Left ventricle myocardium inferior (tissue), 1 donor: ENCODE measurements at regions not wholly inside any gene's neighbourhood (a gene's known extent, or its start where the extent isn't known, plus 50 kb on each side); places are given as distances from the start of the nearest gene placed in this dataset.

Source experiments
- DNase-seq: peaks from one replicate; pipeline ENCODE4 v3.0.0-alpha.2; 2020
- H3K27ac ChIP-seq: fragments of 200-600 bp; replicated peaks from 2 replicates; pipeline ENCODE4 v1.8.0; 2021
- H3K27me3 ChIP-seq: fragments of 200-600 bp; 2 replicates; pipeline ENCODE4 v1.8.0; 2021; ENCODE audit warnings: low read depth
- H3K36me3 ChIP-seq: fragments of 200-600 bp; 2 replicates; pipeline ENCODE4 v1.8.0; 2021
- H3K4me1 ChIP-seq: fragments of 200-600 bp; 2 replicates; pipeline ENCODE4 v1.8.0; 2021
- H3K4me3 ChIP-seq: fragments of 200-600 bp; 2 replicates; pipeline ENCODE4 v1.8.0; 2021; ENCODE audit warnings: mild to moderate bottlenecking, moderate library complexity
- H3K9me3 ChIP-seq: fragments of 200-600 bp; replicated peaks from 2 replicates; pipeline ENCODE4 v1.8.0; 2021
- CTCF ChIP-seq: fragments of 200-600 bp; IDR thresholded peaks from 2 replicates; pipeline ENCODE4 v1.8.0; 2021; ENCODE audit warnings: antibody characterized with exemption, mild to moderate bottlenecking, borderline replicate concordance
- intact Hi-C: fragments of 100-400 bp; cut with micrococcal nuclease; formaldehyde crosslinking; loops from one replicate; pipeline ENCODE4 v1.11.0; 2022
- donor health status: DM: no; HTN: yes; CAD: no; lungs with severe emphysema.

GRCh38 chr11:26043665-26044064, 288.3 kb upstream of the ANO3 start:
- H3K27ac ChIP-seq = no peak overlapping the region
- no peak for TF ChIP-seq CTCF
- intact Hi-C loops = no loop called here

GRCh38 chr11:26044389-26044788, 287.5 kb upstream of the ANO3 start:
- Histone ChIP-seq H3K9me3 (no peaks in the 10 kb centered on the region), H3K36me3 (no peaks in the 10 kb centered on the region), H3K27me3 (no peaks in the 10 kb centered on the region), H3K4me1 (peaks cover 20% of the 10 kb centered on the region), H3K4me3 (no peak overlapping the region), H3K27ac (no peak overlapping the region)
- no peak for TF ChIP-seq CTCF
- intact Hi-C loops = no loop called here
- no peak for DNase-seq

More at GRCh38 chr11:26043665-26044064, 288.3 kb upstream of the ANO3 start:
- Histone ChIP-seq H3K36me3 (no peaks in the 10 kb centered on the region), H3K27me3 (no peaks in the 10 kb centered on the region), H3K9me3 (no peaks in the 10 kb centered on the region), H3K4me3 (no peak overlapping the region), H3K4me1 (peaks cover 13% of the 10 kb centered on the region)
- DNase-seq = no peak

- no peak for DNase-seq
- peak overlapping the region; percentile 2 for H3K27ac ChIP-seq
- H3K9me3 ChIP-seq = no peaks in the 10 kb centered on the region
- no peaks in the 10 kb centered on the region for H3K36me3 ChIP-seq
- peaks cover 21% of the 10 kb centered on the region for H3K4me1 ChIP-seq
- intact Hi-C loops = no loop called here
- no peaks in the 10 kb centered on the region for H3K27me3 ChIP-seq
- no peak for TF ChIP-seq CTCF
- H3K4me3 ChIP-seq = no peak overlapping the region
These were observed 286.8 kb upstream of the ANO3 start for GRCh38 chr11:26045082-26045481.

- H3K4me3 ChIP-seq = no peak overlapping the region
- no peaks in the 10 kb centered on the region for H3K27me3 ChIP-seq
- H3K9me3 ChIP-seq = no peaks in the 10 kb centered on the region
- H3K4me1 ChIP-seq = peaks cover 21% of the 10 kb centered on the region
- no peak for DNase-seq
- H3K27ac ChIP-seq = peak overlapping the region; percentile 80
- H3K36me3 ChIP-seq = no peaks in the 10 kb centered on the region
- no peak for TF ChIP-seq CTCF
- intact Hi-C loops = no loop called here
These were observed 283.7 kb upstream of the ANO3 start for GRCh38 chr11:26048271-26048670.

GRCh38 chr11:26053966-26054365, 278.0 kb upstream of the ANO3 start:
- DNase-seq = no peak
- intact Hi-C loops = no loop called here
- H3K27me3 ChIP-seq = no peaks in the 10 kb centered on the region
- H3K4me1 ChIP-seq = peaks cover 4% of the 10 kb centered on the region
- no peaks in the 10 kb centered on the region for H3K9me3 ChIP-seq
- TF ChIP-seq CTCF = no peak
- no peak overlapping the region for H3K27ac ChIP-seq
- H3K36me3 ChIP-seq = no peaks in the 10 kb centered on the region
- H3K4me3 ChIP-seq = no peak overlapping the region

GRCh38 chr11:26062660-26063059, 269.3 kb upstream of the ANO3 start:
- intact Hi-C loops = no loop called here
- no peak for TF ChIP-seq CTCF
- no peaks in the 10 kb centered on the region for H3K9me3 ChIP-seq
- no peaks in the 10 kb centered on the region for H3K36me3 ChIP-seq
- peak overlapping the region; percentile 36 for H3K27ac ChIP-seq
- no peak for DNase-seq
- no peaks in the 10 kb centered on the region for H3K27me3 ChIP-seq
- no peaks in the 10 kb centered on the region for H3K4me1 ChIP-seq
- H3K4me3 ChIP-seq = no peak overlapping the region
